ENCODE measurements at regions not wholly inside any gene's neighbourhood (a gene's known extent, or its start where the extent isn't known, plus 50 kb on each side); places are given as distances from the start of the nearest gene placed in this dataset.

GRCh38 chr1:94701796-94702441 lies 118.2 kb upstream of the SLC44A3 start:
- no peak for TF ChIP-seq ZNF274 (IDR thresholded peaks at IDR 0.05; ENCODE audit: low read depth, low read length)
- TF ChIP-seq YY1 (IDR thresholded peaks at IDR 0.05; ENCODE audit: insufficient read depth, insufficient read length): no peak
